Stimulated activated CD4-positive, alpha-beta T cell treated with anti-CD3 and anti-CD28 coated beads, Interleukin-12 subunit alpha, Interleukin-12 subunit beta, amount 100 ng/mL, for 24 hours (primary cell): ENCODE measurements at regions not wholly inside any gene's neighbourhood (a gene's known extent, or its start where the extent isn't known, plus 50 kb on each side); places are given as distances from the start of the nearest gene placed in this dataset.

ENCODE experiments used
- DNase-seq, 2 experiments: peaks; one replicate each; pipeline ENCODE4 v3.0.0-alpha.2; 2020; ENCODE audit warnings: low read depth in 2 of 2

- DNase-seq, result no peak
These were observed 988.8 kb upstream of the B3GALT2 start for GRCh38 chr1:194175251-194175650.

- no peak for DNase-seq
These were observed 988.1 kb upstream of the B3GALT2 start for GRCh38 chr1:194174528-194174927.

GRCh38 chr1:194171596-194171995 is 985.2 kb upstream of the B3GALT2 start:
- DNase-seq, result no peak

GRCh38 chr1:194167956-194168640 is 981.7 kb upstream of the B3GALT2 start:
- DNase-seq, result no peak

GRCh38 chr1:194164755-194165154 is 978.3 kb upstream of the B3GALT2 start:
- DNase-seq, result no peak

GRCh38 chr1:194161591-194161990 is 975.2 kb upstream of the B3GALT2 start:
- DNase-seq, result no peak

- DNase-seq, result no peak
These were observed 973.5 kb upstream of the B3GALT2 start for GRCh38 chr1:194159941-194160340.

GRCh38 chr1:194155962-194156361 is 969.5 kb upstream of the B3GALT2 start:
- DNase-seq, result no peak

- DNase-seq, result no peak
These were observed 964.6 kb upstream of the B3GALT2 start for GRCh38 chr1:194151056-194151455.

- DNase-seq, result no peak
These were observed 963.8 kb upstream of the B3GALT2 start for GRCh38 chr1:194150242-194150641.

GRCh38 chr1:194133152-194133551 is 946.7 kb upstream of the B3GALT2 start:
- no peak for DNase-seq

- DNase-seq, result no peak
These were observed 931.7 kb upstream of the B3GALT2 start for GRCh38 chr1:194118086-194118485.

GRCh38 chr1:194117582-194117981 is 931.2 kb upstream of the B3GALT2 start:
- DNase-seq, result no peak

- no peak for DNase-seq
These were observed 927.9 kb upstream of the B3GALT2 start for GRCh38 chr1:194114288-194114687.

- no peak for DNase-seq
These were observed 919.0 kb upstream of the B3GALT2 start for GRCh38 chr1:194105381-194105780.

GRCh38 chr1:194104247-194104844 is 917.9 kb upstream of the B3GALT2 start:
- no peak for DNase-seq

- no peak for DNase-seq
These were observed 917.3 kb upstream of the B3GALT2 start for GRCh38 chr1:194103516-194104246.

- no peak for DNase-seq
These were observed 916.7 kb upstream of the B3GALT2 start for GRCh38 chr1:194103101-194103500.

- no peak for DNase-seq
These were observed 916.2 kb upstream of the B3GALT2 start for GRCh38 chr1:194102607-194103006.

GRCh38 chr1:194084755-194085154 is 898.3 kb upstream of the B3GALT2 start:
- no peak for DNase-seq

GRCh38 chr1:194081444-194081843 is 895.0 kb upstream of the B3GALT2 start:
- no peak for DNase-seq

- no peak for DNase-seq
These were observed 894.4 kb upstream of the B3GALT2 start for GRCh38 chr1:194080826-194081225.

GRCh38 chr1:194078765-194079164 is 892.4 kb upstream of the B3GALT2 start:
- no peak for DNase-seq
